Ascending aorta (tissue), 2 donors: ENCODE measurements at regions not wholly inside any gene's neighbourhood (a gene's known extent, or its start where the extent isn't known, plus 50 kb on each side); places are given as distances from the start of the nearest gene placed in this dataset.

Source experiments
- DNase-seq, 2 donors: peaks; one replicate each; pipeline ENCODE4 v3.0.0-alpha.2; 2019; ENCODE audit warnings: low spot score in 2 of 2
- H3K27ac ChIP-seq, 2 donors: fragments of 200-600 bp; sonication (generic); one replicate each; pipeline ENCODE4 v1.5.1; 2016 to 2017; ENCODE audit warnings: mild to moderate bottlenecking in 1 of 2
- H3K27me3 ChIP-seq: fragments of 200-600 bp; sonication (generic); one replicate; pipeline ENCODE4 v1.5.1; 2017
- H3K36me3 ChIP-seq, 2 donors: fragments of 200-600 bp; sonication (generic); one replicate each; pipeline ENCODE4 v1.5.1; 2016
- H3K4me1 ChIP-seq, 2 donors: fragments of 200-600 bp; sonication (generic); one replicate each; pipeline ENCODE4 v1.5.1; 2016 to 2017; ENCODE audit warnings: mild to moderate bottlenecking in 1 of 2
- H3K4me3 ChIP-seq, 2 donors: fragments of 200-600 bp; sonication (generic); one replicate each; pipeline ENCODE4 v1.5.1; 2016 to 2017; ENCODE audit warnings: mild to moderate bottlenecking in 1 of 2
- H3K9me3 ChIP-seq, 2 donors: fragments of 200-600 bp; sonication (generic); one replicate each; pipeline ENCODE4 v1.5.1; 2016
- intact Hi-C: fragments of 100-400 bp; cut with DNase I; formaldehyde crosslinking; loops from one replicate; pipeline ENCODE4 v1.15.1; 2023
- TF ChIP-seq, protein P1 (sequence below), 3 experiments: fragments of 200-600 bp in 2 of 3; fragments of 450-650 bp in 1 of 3; sonication (generic) in 2 of 3; IDR thresholded peaks; one replicate each; pipeline ENCODE4 v1.5.1; 2016 to 2019; ENCODE audit warnings: antibody characterized with exemption in 3 of 3, mild to moderate bottlenecking in 1 of 3, moderate library complexity in 1 of 3

DNA sequence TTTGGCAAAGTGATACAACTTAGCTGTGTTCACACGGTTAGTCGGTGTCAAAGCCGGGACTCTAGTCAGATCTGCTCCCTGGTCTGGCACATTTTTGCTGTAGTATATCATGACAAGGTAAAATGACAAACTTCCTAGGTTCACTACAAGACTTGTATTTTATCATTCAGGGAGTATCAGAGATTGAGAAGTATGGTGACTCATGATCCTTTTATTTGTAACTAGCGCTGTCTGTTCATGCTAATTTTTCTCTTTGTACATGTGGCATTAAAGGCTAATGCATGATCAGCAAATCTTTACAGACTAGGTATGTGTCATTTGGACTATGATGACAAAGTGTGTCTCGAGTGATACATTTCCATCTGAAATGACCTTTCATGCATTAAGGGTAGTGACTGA is 326.7 kb downstream of the SIPA1L2 start:
- TF ChIP-seq, protein P1, sequence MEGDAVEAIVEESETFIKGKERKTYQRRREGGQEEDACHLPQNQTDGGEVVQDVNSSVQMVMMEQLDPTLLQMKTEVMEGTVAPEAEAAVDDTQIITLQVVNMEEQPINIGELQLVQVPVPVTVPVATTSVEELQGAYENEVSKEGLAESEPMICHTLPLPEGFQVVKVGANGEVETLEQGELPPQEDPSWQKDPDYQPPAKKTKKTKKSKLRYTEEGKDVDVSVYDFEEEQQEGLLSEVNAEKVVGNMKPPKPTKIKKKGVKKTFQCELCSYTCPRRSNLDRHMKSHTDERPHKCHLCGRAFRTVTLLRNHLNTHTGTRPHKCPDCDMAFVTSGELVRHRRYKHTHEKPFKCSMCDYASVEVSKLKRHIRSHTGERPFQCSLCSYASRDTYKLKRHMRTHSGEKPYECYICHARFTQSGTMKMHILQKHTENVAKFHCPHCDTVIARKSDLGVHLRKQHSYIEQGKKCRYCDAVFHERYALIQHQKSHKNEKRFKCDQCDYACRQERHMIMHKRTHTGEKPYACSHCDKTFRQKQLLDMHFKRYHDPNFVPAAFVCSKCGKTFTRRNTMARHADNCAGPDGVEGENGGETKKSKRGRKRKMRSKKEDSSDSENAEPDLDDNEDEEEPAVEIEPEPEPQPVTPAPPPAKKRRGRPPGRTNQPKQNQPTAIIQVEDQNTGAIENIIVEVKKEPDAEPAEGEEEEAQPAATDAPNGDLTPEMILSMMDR (IDR thresholded peaks at IDR 0.05), result no peak
- intact Hi-C loops, result no loop called here
- Histone ChIP-seq H3K27me3 (no peaks in the 10 kb centered on the region), H3K36me3 (no peaks in the 10 kb centered on the region), H3K9me3 (no peaks in the 10 kb centered on the region), H3K4me1 (peaks cover 3 to 8% of the 10 kb centered on the region in 2 donors), H3K4me3 (no peak overlapping the region), H3K27ac (no peak overlapping the region)
- no peak for DNase-seq

DNA sequence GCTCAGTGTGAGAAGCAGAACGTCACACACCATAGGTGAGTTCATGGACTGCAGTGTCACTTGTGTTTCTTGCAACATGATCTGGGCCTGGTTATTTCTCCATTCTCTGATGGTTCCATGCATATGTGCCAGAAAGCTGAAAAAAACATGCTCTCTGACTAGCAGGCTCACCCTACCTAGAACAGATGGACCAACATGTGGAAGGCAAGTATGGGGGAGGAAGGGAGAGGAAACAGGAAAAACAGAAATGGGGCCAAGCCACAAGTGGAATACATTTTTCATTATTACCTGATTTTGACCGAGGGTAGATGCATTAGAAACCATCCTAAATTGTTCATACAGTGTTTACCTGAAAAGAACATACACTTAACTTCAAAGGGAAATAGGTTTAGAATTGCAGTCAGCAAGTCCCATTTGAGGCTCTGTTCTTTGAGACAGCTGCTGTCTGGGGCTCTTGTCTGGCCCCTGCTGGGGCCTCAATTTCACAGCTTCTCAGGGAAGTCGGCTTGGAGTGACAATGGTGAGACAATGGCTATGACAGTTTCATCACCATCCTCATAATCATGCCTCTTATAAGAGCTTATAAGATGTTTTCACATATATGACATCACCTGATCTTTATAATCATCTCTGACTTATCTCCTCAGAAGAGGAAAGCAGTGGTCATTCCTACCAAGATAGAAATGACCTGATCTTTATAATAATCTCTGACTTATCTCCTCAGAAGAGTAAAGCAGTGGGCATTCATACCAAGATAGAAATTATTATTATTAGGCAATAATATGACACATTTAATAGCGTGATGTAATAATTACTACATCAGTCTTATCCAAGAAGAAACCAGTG is 327.3 kb downstream of the SIPA1L2 start:
- H3K4me1 ChIP-seq, result peaks cover 3 to 8% of the 10 kb centered on the region in 2 donors
- no peak overlapping the region for H3K27ac ChIP-seq
- H3K9me3 ChIP-seq, result no peaks in the 10 kb centered on the region
- no peak for DNase-seq
- no peaks in the 10 kb centered on the region for H3K27me3 ChIP-seq
- TF ChIP-seq, protein P1 (IDR thresholded peaks at IDR 0.05), result no peak
- H3K36me3 ChIP-seq, result no peaks in the 10 kb centered on the region
- H3K4me3 ChIP-seq, result no peak overlapping the region
- intact Hi-C loops, result no loop called here

DNA sequence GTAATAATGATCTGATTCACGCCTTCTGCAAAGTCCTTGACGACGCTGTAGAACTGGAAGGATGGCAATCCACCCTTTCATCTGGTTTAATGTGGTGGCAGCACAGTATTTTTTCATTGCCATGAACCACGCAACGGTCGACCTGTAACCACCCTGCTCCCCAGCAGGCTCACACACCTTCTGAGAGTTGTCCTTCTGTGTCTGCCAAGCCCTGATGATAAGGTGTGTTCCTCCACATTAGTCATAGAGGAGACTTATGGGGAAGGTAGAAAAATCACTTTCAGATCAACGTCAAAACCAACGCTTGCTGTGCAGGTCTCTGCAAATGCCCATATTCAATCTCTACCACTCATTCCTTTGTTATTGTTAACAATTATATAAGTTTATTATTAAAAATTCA is 328.7 kb downstream of the SIPA1L2 start:
- Histone ChIP-seq H3K4me1 (peaks cover 3 to 4% of the 10 kb centered on the region in 2 donors), H3K27ac (no peak overlapping the region), H3K4me3 (no peak overlapping the region), H3K27me3 (no peaks in the 10 kb centered on the region), H3K9me3 (no peaks in the 10 kb centered on the region), H3K36me3 (no peaks in the 10 kb centered on the region)
- intact Hi-C loops, result no loop called here
- no peak for DNase-seq
- TF ChIP-seq, protein P1 (IDR thresholded peaks at IDR 0.05), result no peak

DNA sequence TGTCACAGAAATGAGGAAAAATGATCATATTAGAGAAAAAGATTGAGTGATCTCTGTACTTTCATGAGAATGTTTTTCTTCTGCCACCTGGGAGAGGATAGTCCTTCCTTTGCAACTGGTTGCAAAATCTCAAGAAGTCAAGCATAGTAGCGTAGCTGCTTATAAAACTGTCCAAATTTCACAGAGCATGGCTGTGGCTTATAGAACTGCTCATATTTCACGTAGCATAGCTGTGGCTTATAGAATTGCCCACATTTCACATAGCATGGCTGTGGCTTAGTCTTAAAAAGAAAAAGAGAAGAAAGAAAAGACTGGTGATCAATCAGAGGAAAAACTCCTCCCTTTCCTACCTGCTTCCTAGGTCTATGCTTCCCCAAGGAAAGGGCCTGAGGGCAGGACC is 329.5 kb downstream of the SIPA1L2 start:
- no peaks in the 10 kb centered on the region for H3K9me3 ChIP-seq
- H3K4me3 ChIP-seq, result no peak overlapping the region
- TF ChIP-seq, protein P1 (IDR thresholded peaks at IDR 0.05), result no peak
- H3K4me1 ChIP-seq, result no peaks in the 10 kb centered on the region
- DNase-seq, result no peak
- intact Hi-C loops, result no loop called here
- no peaks in the 10 kb centered on the region for H3K27me3 ChIP-seq
- H3K36me3 ChIP-seq, result no peaks in the 10 kb centered on the region
- no peak overlapping the region for H3K27ac ChIP-seq

DNA sequence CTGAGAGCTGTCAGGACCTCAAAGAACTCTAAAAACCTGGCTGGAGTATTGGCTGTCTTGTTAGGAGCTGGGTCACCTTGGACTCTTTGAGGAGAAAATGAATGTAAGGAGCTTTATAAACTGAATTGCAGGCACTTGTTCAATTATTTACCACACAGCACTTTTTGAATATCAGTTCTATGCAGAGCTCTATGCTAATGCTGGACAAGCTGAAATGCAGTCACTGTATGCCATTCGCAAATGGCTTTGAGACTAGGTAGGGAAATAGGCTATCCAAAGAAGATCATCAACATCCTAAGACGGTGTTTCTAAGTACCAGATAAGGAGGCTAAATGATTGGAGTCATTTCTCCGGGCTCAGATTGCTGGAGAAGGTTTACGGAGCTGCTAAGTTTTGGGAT is 333.5 kb downstream of the SIPA1L2 start:
- H3K4me1 ChIP-seq, result no peaks in the 10 kb centered on the region
- no peak overlapping the region for H3K4me3 ChIP-seq
- no peaks in the 10 kb centered on the region for H3K27me3 ChIP-seq
- no peak overlapping the region for H3K27ac ChIP-seq
- TF ChIP-seq, protein P1 (IDR thresholded peaks at IDR 0.05), result no peak
- H3K9me3 ChIP-seq, result no peaks in the 10 kb centered on the region
- intact Hi-C loops, result no loop called here
- no peak for DNase-seq
- no peaks in the 10 kb centered on the region for H3K36me3 ChIP-seq
